T-helper 17 cell (primary cell): ENCODE measurements at regions not wholly inside any gene's neighbourhood (a gene's known extent, or its start where the extent isn't known, plus 50 kb on each side); places are given as distances from the start of the nearest gene placed in this dataset.
"Not testable (repeated sequence)": the region's sequence is repeated elsewhere in the genome, so short reads cannot be mapped to it uniquely, and the experiment has no call there.

Source experiments
- ATAC-seq: fragments of 150-1000 bp; cut with Tn5 transposase; 2 replicates; pipeline ENCODE4 v1.10.0; 2021; ENCODE audit warnings: mild to moderate bottlenecking, moderate library complexity
- DNase-seq, 3 donors: peaks; one replicate each; pipeline versions ENCODE4 v3.0.0 to v3.0.0-alpha.2; 2020 to 2021
- H3K9me3 ChIP-seq: one replicate; pipeline ENCODE4 v1.7.0; 2013; ENCODE audit warnings: low read length, mild to moderate bottlenecking; ENCODE audit not compliant: control insufficient read depth, poor library complexity, severe bottlenecking
- H3K27ac Mint-ChIP-seq: one replicate; pipeline ENCODE4 v1.8.0; 2022; ENCODE audit warnings: mild to moderate bottlenecking, moderate library complexity, mixed read lengths
- H3K27me3 Mint-ChIP-seq: one replicate; pipeline ENCODE4 v1.8.0; 2022; ENCODE audit warnings: mixed read lengths
- H3K36me3 Mint-ChIP-seq: one replicate; pipeline ENCODE4 v1.8.0; 2022; ENCODE audit warnings: low read depth, mixed read lengths
- H3K4me1 Mint-ChIP-seq: one replicate; pipeline ENCODE4 v1.8.0; 2022; ENCODE audit warnings: mild to moderate bottlenecking, mixed read lengths
- H3K4me3 Mint-ChIP-seq: one replicate; pipeline ENCODE4 v1.8.0; 2022; ENCODE audit warnings: mild to moderate bottlenecking, moderate library complexity, mixed read lengths

- Mint-ChIP-seq H3K27me3 (no peaks in the 10 kb centered on the region), H3K4me3 (no peak overlapping the region), H3K27ac (no peak overlapping the region), H3K4me1 (peaks cover 13% of the 10 kb centered on the region), H3K36me3 (no peaks in the 10 kb centered on the region)
- DNase-seq: no peak
- no peak for ATAC-seq
- no peaks in the 10 kb centered on the region for H3K9me3 ChIP-seq
Measured at GRCh38 chr17:30605027-30605426, 127.8 kb downstream of the GOSR1 start.

GRCh38 chr17:30602396-30602795, 125.2 kb downstream of the GOSR1 start:
- not testable (repeated sequence) for H3K9me3 ChIP-seq, H3K36me3 Mint-ChIP-seq, DNase-seq, H3K27ac Mint-ChIP-seq, ATAC-seq, H3K27me3 Mint-ChIP-seq
- H3K4me3 Mint-ChIP-seq: peak overlapping the region; percentile 81
- H3K4me1 Mint-ChIP-seq: peaks cover 18% of the 10 kb centered on the region

- not testable (repeated sequence) for H3K36me3 Mint-ChIP-seq, ATAC-seq, H3K27me3 Mint-ChIP-seq, H3K9me3 ChIP-seq, DNase-seq
- Mint-ChIP-seq H3K27ac (peak overlapping the region; percentile 92), H3K4me3 (peak overlapping the region; percentile 81), H3K4me1 (peaks cover 18% of the 10 kb centered on the region)
Measured at GRCh38 chr17:30601984-30602383, 124.8 kb downstream of the GOSR1 start.

- no peaks in the 10 kb centered on the region for H3K27me3 Mint-ChIP-seq
- peak overlapping the region; percentile 97 for H3K4me3 Mint-ChIP-seq
- H3K4me1 Mint-ChIP-seq: peaks cover 18% of the 10 kb centered on the region
- DNase-seq (no peak), ATAC-seq (peak; percentile 44)
- no peaks in the 10 kb centered on the region for H3K36me3 Mint-ChIP-seq
- H3K27ac Mint-ChIP-seq: peak overlapping the region; percentile 92
- H3K9me3 ChIP-seq: no peaks in the 10 kb centered on the region
Measured at GRCh38 chr17:30600830-30601494, 123.8 kb downstream of the GOSR1 start.

GRCh38 chr17:30600060-30600829, 123.0 kb downstream of the GOSR1 start:
- H3K27me3 Mint-ChIP-seq: no peaks in the 10 kb centered on the region
- H3K27ac Mint-ChIP-seq: peak overlapping the region; percentile 92

GRCh38 chr17:30599428-30600059, 122.3 kb downstream of the GOSR1 start:
- H3K9me3 ChIP-seq: no peaks in the 10 kb centered on the region
- Mint-ChIP-seq H3K4me3 (peak overlapping the region; percentile 97), H3K27ac (peak overlapping the region; percentile 92), H3K4me1 (peaks cover 13% of the 10 kb centered on the region), H3K36me3 (no peaks in the 10 kb centered on the region), H3K27me3 (no peaks in the 10 kb centered on the region)
- ATAC-seq (no peak), DNase-seq (no peak)

More at GRCh38 chr17:30600060-30600829, 123.0 kb downstream of the GOSR1 start:
- peaks cover 18% of the 10 kb centered on the region for H3K4me1 Mint-ChIP-seq
- peak overlapping the region; percentile 97 for H3K4me3 Mint-ChIP-seq
- DNase-seq (peak; percentile 20 to 33 (median 25)), ATAC-seq (peak; percentile 85)
- H3K36me3 Mint-ChIP-seq: no peaks in the 10 kb centered on the region
- no peaks in the 10 kb centered on the region for H3K9me3 ChIP-seq

- no peak overlapping the region for H3K27ac Mint-ChIP-seq
- DNase-seq (no peak), ATAC-seq (no peak)
- H3K9me3 ChIP-seq: no peaks in the 10 kb centered on the region
- H3K4me3 Mint-ChIP-seq: no peak overlapping the region
- no peaks in the 10 kb centered on the region for H3K36me3 Mint-ChIP-seq
- H3K4me1 Mint-ChIP-seq: peaks cover 10% of the 10 kb centered on the region
- H3K27me3 Mint-ChIP-seq: no peaks in the 10 kb centered on the region
Measured at GRCh38 chr17:30597776-30598288, 120.6 kb downstream of the GOSR1 start.

- ATAC-seq: not testable (repeated sequence)
Measured at GRCh38 chr17:30596948-30597775, 120.0 kb downstream of the GOSR1 start.

GRCh38 chr17:30594953-30595371, 117.8 kb downstream of the GOSR1 start:
- not testable (repeated sequence) for DNase-seq, H3K27ac Mint-ChIP-seq, H3K9me3 ChIP-seq, H3K4me3 Mint-ChIP-seq, ATAC-seq, H3K27me3 Mint-ChIP-seq, H3K4me1 Mint-ChIP-seq, H3K36me3 Mint-ChIP-seq

More at GRCh38 chr17:30596948-30597775, 120.0 kb downstream of the GOSR1 start:
- not testable (repeated sequence) for H3K27me3 Mint-ChIP-seq, H3K9me3 ChIP-seq, H3K4me3 Mint-ChIP-seq, H3K36me3 Mint-ChIP-seq, DNase-seq, H3K27ac Mint-ChIP-seq, H3K4me1 Mint-ChIP-seq

- no peaks in the 10 kb centered on the region for H3K9me3 ChIP-seq
- no peak overlapping the region for H3K27ac Mint-ChIP-seq
- no peak for ATAC-seq
- DNase-seq: no peak
- no peak overlapping the region for H3K4me3 Mint-ChIP-seq
- no peaks in the 10 kb centered on the region for H3K36me3 Mint-ChIP-seq
- peaks cover 6% of the 10 kb centered on the region for H3K4me1 Mint-ChIP-seq
- H3K27me3 Mint-ChIP-seq: no peaks in the 10 kb centered on the region
Measured at GRCh38 chr17:30594223-30594952, 117.2 kb downstream of the GOSR1 start.

GRCh38 chr17:30590081-30590733, 113.0 kb downstream of the GOSR1 start:
- DNase-seq (no peak), ATAC-seq (no peak)
- Mint-ChIP-seq H3K27ac (no peak overlapping the region), H3K27me3 (no peaks in the 10 kb centered on the region), H3K4me1 (peaks cover 3% of the 10 kb centered on the region), H3K36me3 (no peaks in the 10 kb centered on the region), H3K4me3 (no peak overlapping the region)
- no peaks in the 10 kb centered on the region for H3K9me3 ChIP-seq

- H3K4me3 Mint-ChIP-seq: no peak overlapping the region
- ATAC-seq: no peak
- DNase-seq: no peak
- H3K36me3 Mint-ChIP-seq: peaks cover 2% of the 10 kb centered on the region
- H3K4me1 Mint-ChIP-seq: peaks cover 3% of the 10 kb centered on the region
- H3K27ac Mint-ChIP-seq: no peak overlapping the region
- H3K27me3 Mint-ChIP-seq: peaks cover 7% of the 10 kb centered on the region
- H3K9me3 ChIP-seq: no peaks in the 10 kb centered on the region
Measured at GRCh38 chr17:30589431-30589830, 112.2 kb downstream of the GOSR1 start.
